GM12801 (cell line): ENCODE measurements at regions not wholly inside any gene's neighbourhood (a gene's known extent, or its start where the extent isn't known, plus 50 kb on each side); places are given as distances from the start of the nearest gene placed in this dataset.

ENCODE experiments used
- CTCF ChIP-seq: IDR thresholded peaks from one replicate; pipeline ENCODE4 v1.5.1; 2011; ENCODE audit warnings: control low read depth; ENCODE audit not compliant: insufficient read length; ENCODE audit errors: extremely low read depth

GRCh38 chr21:28832715-28833061, 160.0 kb downstream of the LTN1 start:
- no peak for TF ChIP-seq CTCF

- no peak for TF ChIP-seq CTCF
Observed at GRCh38 chr21:28832013-28832714, 160.5 kb downstream of the LTN1 start.

- TF ChIP-seq CTCF = no peak
Observed at GRCh38 chr21:28828981-28829380, 163.7 kb downstream of the LTN1 start.

- TF ChIP-seq CTCF = no peak
Observed at GRCh38 chr21:28828021-28828420, 164.7 kb downstream of the LTN1 start.

- TF ChIP-seq CTCF = no peak
Observed at GRCh38 chr21:28827422-28827821, 165.3 kb downstream of the LTN1 start.

GRCh38 chr21:28826569-28826968, 166.1 kb downstream of the LTN1 start:
- no peak for TF ChIP-seq CTCF

GRCh38 chr21:28826021-28826420, 166.7 kb downstream of the LTN1 start:
- no peak for TF ChIP-seq CTCF
